K562 (cell line): ENCODE measurements at regions not wholly inside any gene's neighbourhood (a gene's known extent, or its start where the extent isn't known, plus 50 kb on each side); places are given as distances from the start of the nearest gene placed in this dataset.

ENCODE experiments used
- ATAC-seq: fragments of 200-7000 bp; cut with Tn5 transposase; 3 replicates; pipeline ENCODE4 v1.9.1; 2020; ENCODE audit warnings: moderate library complexity
- BruUV-seq: library from RNA; stranded (reverse); fragments of 400-500 nt; replicated peaks from 2 replicates; lab custom pipeline; 2021; lab: Mats Ljungman, UMichigan
- CTCF ChIA-PET: fragments of 300-600 bp; formaldehyde crosslinking; extraction: SDS; loops from one replicate; lab custom pipeline; 2021; ENCODE audit warnings: low intra/inter-chr PET ratio; lab: Yijun Ruan, JAX
- POLR2A ChIA-PET: fragments of 300-600, 350-650 bp; sonication (Branson Sonifier 250); formaldehyde crosslinking; extraction: SDS; loops from one replicate; lab custom pipeline; 2021; ENCODE audit warnings: antibody characterized with exemption, inconsistent platforms; lab: Yijun Ruan, JAX
- DNase-seq, 4 experiments: peaks; one replicate each; pipeline versions ENCODE4 v3.0.0 to v3.0.0-alpha.2; 2011 to 2018; ENCODE audit warnings: low spot score in 3 of 4, mixed read lengths in 3 of 4; ENCODE audit errors: extremely low read depth in 1 of 4
- FAIRE-seq: peaks from 2 replicates; lab custom pipeline; 2011; peaks lifted over from hg19 to GRCh38; lab: Jason Lieb, UNC
- H2AFZ ChIP-seq: 2 replicates; pipeline ENCODE4 v1.6.0; 2011; ENCODE audit warnings: low read depth, low read length, control low read depth, inconsistent platforms
- H3K27ac ChIP-seq: fragments of 200-600 bp; 3 replicates; pipeline ENCODE4 v1.8.0; 2011; ENCODE audit warnings: low read depth, mild to moderate bottlenecking, control low read depth, inconsistent platforms, low read length, moderate library complexity, mixed read lengths; ENCODE audit errors: extremely low read depth
- H3K27me3 ChIP-seq, 2 experiments: fragments of 300-600 bp in 1 of 2; 2 replicates in 1 of 2; 3 replicates in 1 of 2; pipeline versions ENCODE4 v1.6.0 to v1.8.0; 2011; ENCODE audit warnings: inconsistent platforms in 2 of 2, low read length in 2 of 2, mild to moderate bottlenecking in 1 of 2, mixed read lengths in 1 of 2, moderate library complexity in 1 of 2; ENCODE audit not compliant: control insufficient read depth in 2 of 2, insufficient read depth in 2 of 2
- H3K36me3 ChIP-seq: fragments of 300-600 bp; 3 replicates; pipeline ENCODE4 v1.8.0; 2011; ENCODE audit warnings: mild to moderate bottlenecking, low read length, inconsistent platforms; ENCODE audit not compliant: control insufficient read depth, insufficient read depth
- H3K4me1 ChIP-seq, 2 experiments: fragments of 200-600 bp in 1 of 2; replicated peaks in 1 of 2; 2 replicates in 1 of 2; 3 replicates in 1 of 2; pipeline versions ENCODE4 v1.5.1 to v1.8.0; 2011; ENCODE audit warnings: inconsistent platforms in 2 of 2, low read length in 2 of 2, mild to moderate bottlenecking in 1 of 2, mixed read lengths in 1 of 2, moderate library complexity in 1 of 2; ENCODE audit not compliant: control insufficient read depth in 2 of 2, insufficient read depth in 2 of 2
- H3K4me2 ChIP-seq: 2 replicates; pipeline ENCODE4 v1.6.1; 2011; ENCODE audit warnings: low read length, control low read depth, inconsistent platforms, mixed read lengths; ENCODE audit not compliant: insufficient read depth
- H3K4me3 ChIP-seq: fragments of 200-600 bp; sonication (generic), shearing (Covaris generic); 2 replicates; pipeline ENCODE4 v1.5.1; 2016; ENCODE audit warnings: control low read depth, inconsistent platforms
- H3K79me2 ChIP-seq: fragments of 200-600 bp; 3 replicates; pipeline ENCODE4 v1.8.0; 2011; ENCODE audit warnings: low read length, inconsistent platforms; ENCODE audit not compliant: control insufficient read depth, insufficient read depth
- H3K9ac ChIP-seq, 2 experiments: 2 replicates each; pipeline versions ENCODE4 v1.6.0 to v1.6.1; 2011; ENCODE audit warnings: low read depth in 2 of 2, low read length in 2 of 2, control low read depth in 1 of 2, inconsistent platforms in 1 of 2, mild to moderate bottlenecking in 1 of 2, mixed read lengths in 1 of 2; ENCODE audit not compliant: insufficient read depth in 1 of 2
- H3K9me1 ChIP-seq: one replicate; pipeline ENCODE4 v1.6.0; 2011; ENCODE audit warnings: inconsistent platforms, mild to moderate bottlenecking, low read length, moderate library complexity; ENCODE audit not compliant: control insufficient read depth, insufficient read depth
- H3K9me3 ChIP-seq: replicated peaks from 2 replicates; pipeline ENCODE4 v1.5.1; 2011; ENCODE audit warnings: low read depth, low read length, inconsistent platforms; ENCODE audit not compliant: control insufficient read depth, insufficient read depth
- H4K20me1 ChIP-seq: replicated peaks from 2 replicates; pipeline ENCODE4 v1.6.1; 2011; ENCODE audit warnings: low read length, inconsistent platforms, mixed read lengths; ENCODE audit not compliant: control insufficient read depth, insufficient read depth
- CBX3 ChIP-seq, 2 experiments: IDR thresholded peaks; 1 replicate in 1 of 2; 2 replicates in 1 of 2; pipeline ENCODE4 v1.6.1; 2012; ENCODE audit warnings: inconsistent platforms in 2 of 2, low read length in 2 of 2, borderline replicate concordance in 1 of 2, control low read depth in 1 of 2
- CEBPG ChIP-seq, 3 experiments: fragments of 200-800 bp in 1 of 3; sonication (Bioruptor generic) in 1 of 3; sonication (generic) in 1 of 3; formaldehyde crosslinking in 1 of 3; IDR thresholded peaks in 2 of 3; conservative IDR thresholded peaks in 1 of 3; 2 replicates each; pipeline versions ENCODE4 v1.6.1 to v1.8.0; 2016 to 2022; ENCODE audit warnings: missing compliant biosample characterization in 2 of 3, missing genetic modification characterization in 2 of 3, mild to moderate bottlenecking in 1 of 3, missing genetic modification reagents in 1 of 3
- CHCHD3 ChIP-seq: fragments of 250-450 bp; sonication (Bioruptor Pico); IDR thresholded peaks from 2 replicates; pipeline ENCODE4 v2.1.2; 2022; ENCODE audit warnings: mild to moderate bottlenecking
- CREM ChIP-seq: IDR thresholded peaks from 2 replicates; pipeline ENCODE4 v1.6.1; 2014; ENCODE audit warnings: antibody characterized with exemption, low read depth
- CTBP1 ChIP-seq: fragments of 450-650 bp; IDR thresholded peaks from 2 replicates; pipeline ENCODE4 v1.6.1; 2016; ENCODE audit warnings: borderline replicate concordance
- DNMT1 ChIP-seq: fragments of 450-650 bp; IDR thresholded peaks from 2 replicates; pipeline ENCODE4 v1.6.1; 2016; ENCODE audit warnings: antibody characterized with exemption, mild to moderate bottlenecking
- GATA2 ChIP-seq: sonication (generic); formaldehyde crosslinking; IDR thresholded peaks from 2 replicates; pipeline ENCODE4 v1.4.0; 2020; ENCODE audit warnings: mild to moderate bottlenecking, missing genetic modification reagents
- JUNB ChIP-seq: fragments of 450-650 bp; formaldehyde crosslinking; conservative IDR thresholded peaks from 2 replicates; pipeline ENCODE4 v1.4.0; 2020; ENCODE audit warnings: mild to moderate bottlenecking
- KLF10 ChIP-seq: fragments of 250-450 bp; sonication (Bioruptor Pico); IDR thresholded peaks from 2 replicates; pipeline ENCODE4 v1.6.1; 2021; ENCODE audit warnings: matching md5 sums
- RB1 ChIP-seq: fragments of 450-650 bp; IDR thresholded peaks from 2 replicates; pipeline ENCODE4 v1.6.1; 2017; ENCODE audit warnings: low read depth, mild to moderate bottlenecking
- TAF9B ChIP-seq: fragments of 450-650 bp; IDR thresholded peaks from 2 replicates; pipeline ENCODE4 v1.6.1; 2018; ENCODE audit warnings: mild to moderate bottlenecking; ENCODE audit not compliant: partially characterized antibody
- ZKSCAN8 ChIP-seq: fragments of 200-800 bp; sonication (Bioruptor generic); IDR thresholded peaks from 2 replicates; pipeline ENCODE4 v1.6.1; 2016; ENCODE audit warnings: missing genetic modification characterization, missing compliant biosample characterization
- ZNF124 ChIP-seq: sonication (generic); formaldehyde crosslinking; IDR thresholded peaks from 2 replicates; pipeline ENCODE4 v1.8.1; 2022; ENCODE audit warnings: missing genetic modification reagents
- ZNF140 ChIP-seq: fragments of 250-450 bp; sonication (Bioruptor Pico); IDR thresholded peaks from 2 replicates; pipeline ENCODE4 v1.8.0; 2021; ENCODE audit warnings: moderate library complexity, mild to moderate bottlenecking, inconsistent platforms
- ZNF282 ChIP-seq: sonication (generic); formaldehyde crosslinking; IDR thresholded peaks from 2 replicates; pipeline ENCODE4 v1.8.1; 2023; ENCODE audit warnings: missing genetic modification reagents
- ZNF766 ChIP-seq: fragments of 200-800 bp; sonication (Bioruptor generic); conservative IDR thresholded peaks from 2 replicates; pipeline ENCODE4 v1.6.1; 2016; ENCODE audit warnings: missing genetic modification characterization, missing compliant biosample characterization
- WGBS: fragments of 100-300 bp; shearing (Covaris generic); methylation state at CpG from one replicate; pipeline ENCODE4 v1.1.6; 2016; ENCODE audit warnings: low coverage, mixed read lengths; ENCODE audit not compliant: insufficient coverage; ENCODE audit errors: missing lambda C conversion rate; 5-methylcytosine and 5-hydroxymethylcytosine counted together
- in situ Hi-C: fragments of 300-500 bp; cut with MboI; formaldehyde crosslinking; loops from 4 replicates; pipeline ENCODE4 v1.15.0; 2018; ENCODE audit warnings: inconsistent platforms, mixed read lengths
- intact Hi-C: fragments of 100-400 bp; cut with micrococcal nuclease; formaldehyde crosslinking; loops from 2 replicates; pipeline ENCODE4 v1.14.2; 2022
- TF ChIP-seq, protein P1 (sequence below): sonication (generic); formaldehyde crosslinking; IDR thresholded peaks from 2 replicates; pipeline ENCODE4 v1.8.0; 2022; ENCODE audit warnings: mild to moderate bottlenecking, low read depth, missing genetic modification reagents
- TF ChIP-seq, protein P2 (sequence below): fragments of 450-650 bp; IDR thresholded peaks from 2 replicates; pipeline ENCODE4 v1.7.0; 2016; ENCODE audit warnings: borderline replicate concordance
- TF ChIP-seq, protein P3 (sequence below): fragments of 250-450 bp; sonication (Bioruptor Pico); IDR thresholded peaks from 2 replicates; pipeline ENCODE4 v1.9.0; 2021; ENCODE audit warnings: mild to moderate bottlenecking

GRCh38 chr2:176822060-176822459 lies 390.5 kb upstream of the HNRNPA3 start:
- Histone ChIP-seq H3K9me1 (no peaks in the 10 kb centered on the region), H3K4me2 (no peak overlapping the region), H3K9ac (no peak overlapping the region), H3K27ac (no peak overlapping the region), H3K4me3 (no peak overlapping the region), H3K79me2 (no peaks in the 10 kb centered on the region), H3K4me1 (no peaks in the 10 kb centered on the region), H3K27me3 (peaks cover 2 to 19% of the 10 kb centered on the region in 2 experiments; a peak in 3 of 5 replicates), H3K36me3 (no peaks in the 10 kb centered on the region), H3K9me3 (no peaks in the 10 kb centered on the region), H4K20me1 (no peaks in the 10 kb centered on the region), H2AFZ (no peak overlapping the region)
- no TSS peak for BruUV-seq
- DNase-seq = no peak
- 0% methylated on average over 2 of the region's 2 CpGs for WGBS
- TF ChIP-seq CBX3 (IDR thresholded peaks at IDR 0.05; ENCODE audit: borderline replicate concordance in 1 of 2, low read length in 2 of 2) = no peak
- no peak for TF ChIP-seq CEBPG (CRISPR knock-in tag; IDR thresholded peaks at IDR 0.05)
- TF ChIP-seq CEBPG (tag; conservative IDR thresholded peaks at IDR 0.05 in 1 of 2, IDR thresholded peaks at IDR 0.05 in 1 of 2) = no peak
- no peak for TF ChIP-seq CHCHD3 (CRISPR knock-in tag)
- TF ChIP-seq ZNF124 (CRISPR knock-in tag) = no peak
- TF ChIP-seq CREM = no peak
- no peak for TF ChIP-seq ZNF766 (CRISPR knock-in tag)
- TF ChIP-seq ZKSCAN8 (CRISPR knock-in tag) = no peak
- no peak for TF ChIP-seq RB1
- TF ChIP-seq KLF10 (CRISPR knock-in tag) = no peak
- TF ChIP-seq JUNB (CRISPR knock-in tag) = no peak
- TF ChIP-seq ZNF140 (CRISPR knock-in tag) = no peak
- TF ChIP-seq, protein P1, sequence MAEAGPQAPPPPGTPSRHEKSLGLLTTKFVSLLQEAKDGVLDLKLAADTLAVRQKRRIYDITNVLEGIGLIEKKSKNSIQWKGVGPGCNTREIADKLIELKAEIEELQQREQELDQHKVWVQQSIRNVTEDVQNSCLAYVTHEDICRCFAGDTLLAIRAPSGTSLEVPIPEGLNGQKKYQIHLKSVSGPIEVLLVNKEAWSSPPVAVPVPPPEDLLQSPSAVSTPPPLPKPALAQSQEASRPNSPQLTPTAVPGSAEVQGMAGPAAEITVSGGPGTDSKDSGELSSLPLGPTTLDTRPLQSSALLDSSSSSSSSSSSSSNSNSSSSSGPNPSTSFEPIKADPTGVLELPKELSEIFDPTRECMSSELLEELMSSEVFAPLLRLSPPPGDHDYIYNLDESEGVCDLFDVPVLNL (CRISPR knock-in tag) = no peak
- TF ChIP-seq TAF9B = no peak
- TF ChIP-seq, protein P2, sequence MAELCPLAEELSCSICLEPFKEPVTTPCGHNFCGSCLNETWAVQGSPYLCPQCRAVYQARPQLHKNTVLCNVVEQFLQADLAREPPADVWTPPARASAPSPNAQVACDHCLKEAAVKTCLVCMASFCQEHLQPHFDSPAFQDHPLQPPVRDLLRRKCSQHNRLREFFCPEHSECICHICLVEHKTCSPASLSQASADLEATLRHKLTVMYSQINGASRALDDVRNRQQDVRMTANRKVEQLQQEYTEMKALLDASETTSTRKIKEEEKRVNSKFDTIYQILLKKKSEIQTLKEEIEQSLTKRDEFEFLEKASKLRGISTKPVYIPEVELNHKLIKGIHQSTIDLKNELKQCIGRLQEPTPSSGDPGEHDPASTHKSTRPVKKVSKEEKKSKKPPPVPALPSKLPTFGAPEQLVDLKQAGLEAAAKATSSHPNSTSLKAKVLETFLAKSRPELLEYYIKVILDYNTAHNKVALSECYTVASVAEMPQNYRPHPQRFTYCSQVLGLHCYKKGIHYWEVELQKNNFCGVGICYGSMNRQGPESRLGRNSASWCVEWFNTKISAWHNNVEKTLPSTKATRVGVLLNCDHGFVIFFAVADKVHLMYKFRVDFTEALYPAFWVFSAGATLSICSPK = no peak
- TF ChIP-seq GATA2 (CRISPR knock-in tag) = no peak
- no peak for TF ChIP-seq ZNF282 (CRISPR knock-in tag)
- TF ChIP-seq, protein P3, sequence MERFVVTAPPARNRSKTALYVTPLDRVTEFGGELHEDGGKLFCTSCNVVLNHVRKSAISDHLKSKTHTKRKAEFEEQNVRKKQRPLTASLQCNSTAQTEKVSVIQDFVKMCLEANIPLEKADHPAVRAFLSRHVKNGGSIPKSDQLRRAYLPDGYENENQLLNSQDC (CRISPR knock-in tag) = no peak
- TF ChIP-seq CTBP1 = no peak
- TF ChIP-seq DNMT1 = no peak
- no peak for FAIRE-seq
- no peak for ATAC-seq
- ChIA-PET POLR2A (interaction anchor here (0.6 to 1.2 kb wide), 2 partner anchors 9 to 110 kb away, joined by 3 to 5 read pairs; no protein-coding TSS in a partner anchor), CTCF (interaction anchor here (0.7 kb wide), 1 partner anchor 86 kb away, joined by 3 read pairs; no protein-coding TSS in a partner anchor)
- in situ Hi-C loops = loop anchor here (25.0 kb wide), 1 partner anchor 685 kb away; the partner anchor contains the start of gene HOXD8
- intact Hi-C loops = no loop called here
